ENCODE measurements at regions not wholly inside any gene's neighbourhood (a gene's known extent, or its start where the extent isn't known, plus 50 kb on each side); places are given as distances from the start of the nearest gene placed in this dataset.

DNA sequence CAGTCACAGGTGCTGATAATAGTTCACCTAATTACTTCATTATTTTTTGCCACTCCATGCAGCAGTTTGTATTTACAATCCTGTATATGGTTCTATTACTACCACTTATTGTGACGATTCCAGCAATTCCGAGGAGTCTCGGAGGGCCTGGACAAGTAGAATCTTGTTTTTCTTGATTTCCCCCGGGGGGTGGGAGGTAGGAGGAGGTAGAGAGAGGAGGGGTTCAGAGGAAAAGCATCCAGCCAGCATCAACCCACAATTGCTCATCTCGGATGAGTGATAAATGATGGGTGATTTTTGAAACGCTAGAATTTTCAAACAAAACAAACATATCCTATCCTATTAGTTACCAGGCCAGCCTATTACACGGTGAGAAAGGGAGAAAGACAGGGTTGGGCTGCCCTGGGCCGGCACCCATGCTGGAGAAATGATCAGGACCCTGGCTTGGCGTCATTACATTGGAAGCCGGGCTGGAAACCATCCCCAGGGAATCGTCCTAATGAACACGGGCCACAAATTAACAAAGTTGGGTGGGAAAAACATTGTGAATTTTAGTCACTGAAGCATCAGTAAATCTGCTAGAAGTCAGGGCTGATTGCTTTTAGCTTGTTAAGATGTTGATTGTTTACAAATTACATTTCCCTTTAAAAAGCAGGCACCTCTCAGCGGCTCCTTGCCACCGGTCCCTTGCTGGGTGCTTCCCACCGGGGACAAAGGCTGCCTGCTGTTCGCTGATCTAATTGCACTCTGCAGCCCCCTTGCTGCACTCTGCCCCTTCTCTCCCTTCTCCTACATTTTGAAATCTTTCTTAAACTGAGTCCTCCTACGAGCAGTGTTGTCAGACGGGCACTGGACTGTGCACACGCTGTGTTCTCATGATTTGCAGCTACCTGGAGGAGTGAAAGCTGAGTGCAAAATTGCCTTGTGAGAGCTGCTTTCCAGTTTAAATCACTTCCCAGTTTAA lies 95.5 kb downstream of the FAM204A start:
- DNase-seq (ENCODE audit: low read depth): no peak

DNA sequence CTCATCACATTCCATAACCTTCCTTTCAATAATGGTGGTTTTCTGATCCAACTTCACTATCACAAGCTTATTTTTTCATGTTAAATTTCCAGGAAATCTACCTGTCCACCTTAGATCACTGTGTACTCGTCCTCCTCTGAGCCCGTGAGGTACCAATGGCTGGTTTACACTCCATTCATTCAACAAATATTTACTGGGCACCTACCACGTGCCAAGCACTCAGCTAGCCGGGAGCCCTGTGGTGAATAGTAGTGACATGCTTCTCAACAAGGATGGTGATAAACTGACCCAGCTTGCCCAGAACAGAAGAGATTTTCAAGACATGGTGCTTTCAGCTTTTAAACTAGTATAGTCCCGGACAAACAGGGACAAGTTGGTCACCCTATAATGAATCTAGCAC lies 98.2 kb downstream of the FAM204A start:
- no peak for DNase-seq (ENCODE audit: low read depth)

DNA sequence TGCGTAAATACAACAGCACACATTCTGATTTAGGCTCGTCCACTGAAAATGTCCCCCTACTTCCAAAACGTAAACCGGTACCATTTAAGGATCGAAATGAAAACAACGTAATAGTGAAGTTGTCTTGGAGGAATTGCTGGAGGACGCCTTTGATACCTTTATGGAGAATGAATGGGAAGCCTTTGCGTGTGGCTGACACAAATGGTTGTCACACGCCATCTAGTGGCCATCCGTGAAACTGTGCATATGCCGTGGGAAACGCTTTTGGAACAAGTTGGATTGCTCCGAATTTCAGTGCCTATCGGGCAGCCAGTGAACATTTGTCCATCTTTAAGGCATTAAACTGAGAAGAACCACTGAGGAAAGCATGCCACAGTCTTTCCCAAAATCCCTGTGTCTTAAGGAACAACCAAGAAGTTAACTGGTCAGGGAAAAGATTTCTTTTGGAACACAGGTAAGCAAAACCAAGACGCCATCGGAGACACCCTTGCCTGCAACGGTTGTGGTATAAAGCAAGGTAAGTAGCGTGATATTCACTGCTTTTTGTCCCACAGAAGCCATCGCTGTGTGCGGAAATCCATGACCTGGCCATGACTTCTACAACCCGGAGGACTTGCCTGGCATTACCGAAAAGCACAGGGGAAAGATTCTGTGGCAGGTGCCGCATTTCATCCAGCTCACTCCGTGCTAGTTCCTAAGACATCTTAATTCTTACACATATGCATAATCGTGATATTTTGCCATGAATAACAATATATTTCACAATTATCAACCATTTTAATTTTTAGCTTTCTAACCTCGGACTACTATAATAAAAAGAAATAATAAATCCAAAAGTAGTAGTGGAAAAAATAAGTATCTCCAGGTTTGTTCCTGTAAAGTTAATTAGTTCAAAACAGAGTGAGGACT lies 100.6 kb downstream of the FAM204A start:
- peak; percentile 50 for DNase-seq (ENCODE audit: low read depth)

DNA sequence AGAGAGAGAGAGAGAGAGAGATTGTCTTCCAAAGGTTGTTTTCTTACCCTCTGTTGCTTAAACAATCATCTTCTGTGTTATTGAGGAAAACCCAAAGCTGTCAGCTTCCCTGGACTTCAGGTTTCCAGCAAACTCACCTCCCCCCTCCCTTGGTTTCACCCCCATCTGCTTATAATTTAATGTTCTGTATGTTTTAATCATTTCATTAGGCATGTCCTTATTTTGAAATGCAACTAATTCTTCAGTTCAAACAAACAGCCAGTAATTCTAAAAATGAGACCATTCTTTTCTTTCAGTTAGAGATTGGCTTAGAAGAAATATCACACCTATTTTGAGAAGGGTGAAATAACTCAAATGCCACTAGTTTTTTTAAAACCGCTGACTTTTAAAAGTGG lies 102.9 kb downstream of the FAM204A start:
- no peak for DNase-seq (ENCODE audit: low read depth)

DNA sequence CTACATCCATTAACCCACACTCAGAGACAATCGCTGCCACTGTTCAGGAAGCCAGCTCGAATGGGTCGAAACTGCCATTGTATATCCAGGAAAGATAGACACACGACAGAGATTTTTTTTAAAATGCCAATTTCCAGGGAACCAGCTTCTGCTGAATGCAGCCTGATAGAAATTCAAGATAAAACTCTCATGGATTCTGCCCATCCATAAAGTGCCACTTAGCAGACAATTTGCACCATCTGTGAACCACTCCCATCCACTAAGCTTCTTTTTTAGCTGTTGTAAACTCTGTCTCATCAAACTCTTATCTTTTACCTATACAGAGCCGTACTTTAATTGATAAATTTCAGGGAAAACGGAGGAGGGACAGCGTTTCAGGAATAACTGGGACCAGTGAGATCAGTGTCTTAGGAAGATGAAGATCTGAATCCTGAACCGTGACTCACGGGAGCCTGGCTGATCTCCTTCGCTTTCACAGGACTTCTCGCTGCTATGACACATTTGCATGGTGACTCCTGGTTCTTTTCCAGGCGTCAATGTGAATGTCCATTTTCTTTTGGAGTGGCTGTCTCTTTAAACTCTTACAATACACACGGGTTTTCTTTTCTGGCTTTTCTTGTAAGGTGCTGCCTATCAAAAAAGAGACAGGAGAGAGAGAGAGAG lies 103.4 kb downstream of the FAM204A start:
- DNase-seq (ENCODE audit: low read depth): no peak

DNA sequence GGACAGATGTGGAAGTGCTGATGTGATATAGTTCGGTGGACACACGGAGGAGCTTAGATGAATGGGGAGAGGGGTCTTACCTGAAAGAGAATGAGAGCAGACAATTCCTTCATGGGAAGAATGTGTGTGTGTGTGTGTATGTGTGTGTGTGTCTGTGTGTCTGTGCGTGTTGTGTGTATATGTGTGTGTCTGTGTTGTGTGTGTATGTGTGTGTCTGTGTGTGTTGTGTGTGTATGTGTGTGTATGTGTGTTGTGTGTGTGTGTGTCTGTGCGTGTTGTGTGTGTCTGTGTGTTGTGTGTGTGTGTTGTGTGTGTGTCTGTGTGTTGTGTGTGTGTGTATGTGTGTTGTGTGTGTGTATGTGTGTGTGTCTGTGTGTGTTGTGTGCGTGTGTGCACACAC lies 104.2 kb downstream of the FAM204A start:
- DNase-seq (ENCODE audit: low read depth): no peak

DNA sequence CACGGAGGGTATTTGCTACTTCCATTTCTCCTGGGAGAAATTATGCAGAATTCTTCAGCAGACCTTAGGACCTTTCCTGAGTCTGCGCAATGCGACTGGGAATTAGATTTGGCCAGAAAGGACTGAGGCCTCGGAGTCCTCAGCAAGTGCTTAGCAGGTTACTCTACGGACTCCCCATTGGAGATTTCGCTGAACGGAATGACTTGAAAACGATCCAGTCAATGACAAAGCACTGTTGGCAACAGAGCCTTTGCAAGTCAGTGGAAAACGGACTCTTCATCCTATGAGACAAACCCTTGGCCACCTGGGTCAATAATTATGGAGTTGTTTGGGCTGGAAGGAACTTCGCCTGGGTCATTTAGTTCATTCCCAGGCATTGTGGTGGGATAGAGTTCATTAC lies 107.4 kb downstream of the FAM204A start:
- DNase-seq (ENCODE audit: low read depth): no peak

DNA sequence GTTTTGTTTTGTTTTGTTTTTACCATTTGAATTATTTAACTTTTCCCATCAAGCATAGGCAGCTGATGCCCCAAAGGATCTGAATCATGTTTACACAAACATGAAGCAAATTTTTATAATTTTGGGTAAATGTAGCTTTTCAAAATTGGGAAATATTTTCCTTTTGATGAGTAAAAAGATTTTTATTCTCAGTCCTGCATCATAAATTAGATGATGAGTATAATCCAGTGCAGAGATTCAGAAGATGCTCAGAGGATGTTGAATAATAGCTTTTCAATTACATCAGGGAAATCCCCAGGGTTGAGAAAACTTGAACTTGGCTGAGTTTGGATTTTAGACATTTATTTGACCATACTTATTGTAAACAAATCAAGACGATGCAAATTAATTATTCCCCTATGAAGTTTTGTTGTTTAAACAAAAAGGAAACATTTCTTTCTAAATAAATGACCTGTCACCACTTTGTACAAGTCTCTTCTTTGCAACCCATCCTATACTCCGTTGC lies 121.7 kb downstream of the FAM204A start:
- no peak for DNase-seq (ENCODE audit: low read depth)

DNA sequence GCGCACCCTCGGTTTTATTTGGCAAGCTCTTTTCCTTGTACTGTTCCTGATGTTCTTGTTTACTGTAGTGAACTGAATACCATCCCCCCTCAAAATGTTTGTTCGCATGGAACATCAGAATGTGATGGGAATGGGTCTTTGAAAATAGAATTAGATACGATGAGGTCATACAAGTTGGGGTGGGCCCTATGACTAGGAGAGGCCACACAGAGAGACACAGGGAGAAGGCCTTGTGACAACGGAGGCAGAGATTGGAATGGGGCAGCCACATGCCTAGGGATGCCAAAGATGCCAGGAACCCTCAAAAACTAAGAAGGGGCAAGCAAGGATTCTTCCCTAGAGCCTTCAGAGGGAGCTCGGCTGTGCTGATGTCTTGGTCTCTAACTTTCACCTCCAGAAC lies 123.6 kb downstream of the FAM204A start:
- no peak for DNase-seq (ENCODE audit: low read depth)

DNA sequence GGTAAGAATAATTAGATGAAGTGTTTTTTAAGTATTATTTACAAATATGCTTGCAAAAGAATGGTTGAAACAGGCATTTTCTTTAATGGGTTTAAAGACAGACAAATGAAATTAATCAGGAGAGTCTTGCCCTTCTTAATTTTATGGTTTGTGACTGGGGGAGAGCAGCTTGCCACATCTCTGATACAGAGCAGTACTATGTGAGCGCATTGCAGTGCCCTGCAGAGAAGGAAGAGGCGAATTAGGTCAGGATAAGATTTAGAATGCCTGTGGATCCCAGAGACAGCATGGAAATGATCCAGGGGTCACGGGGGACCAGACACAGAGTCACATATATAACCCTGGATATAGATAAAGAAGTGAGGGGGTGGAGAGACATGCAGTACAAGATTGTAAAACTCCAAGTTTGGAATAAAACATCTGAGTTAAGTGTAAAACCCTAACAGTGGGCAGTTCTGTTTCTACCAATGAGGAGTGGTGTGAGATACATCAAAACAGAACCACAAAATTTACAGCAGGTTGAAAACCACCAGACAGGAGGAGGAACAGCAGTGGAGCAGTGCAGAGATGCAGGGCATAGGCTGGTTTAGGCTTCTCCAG lies 125.5 kb downstream of the FAM204A start:
- no peak for DNase-seq (ENCODE audit: low read depth)

DNA sequence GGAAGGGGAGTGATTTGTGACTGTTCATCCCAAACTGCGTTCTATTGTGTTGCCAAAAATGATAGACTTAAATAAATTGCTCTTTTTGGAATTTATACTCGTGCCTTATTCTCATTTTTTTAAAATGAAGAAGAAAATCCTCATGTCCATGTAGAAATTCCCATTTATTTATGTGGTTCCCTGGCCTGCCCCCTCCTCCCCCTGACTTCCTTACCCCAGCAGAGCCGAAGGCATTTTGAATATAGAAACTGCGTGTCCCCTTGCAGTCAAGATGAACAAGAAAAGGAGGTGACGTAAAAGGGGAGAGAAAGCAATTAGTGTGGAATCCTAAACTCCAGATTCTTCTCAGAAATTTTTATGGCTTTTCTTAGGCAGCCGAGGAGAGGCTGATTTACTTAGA lies 126.1 kb downstream of the FAM204A start:
- no peak for DNase-seq (ENCODE audit: low read depth)

DNA sequence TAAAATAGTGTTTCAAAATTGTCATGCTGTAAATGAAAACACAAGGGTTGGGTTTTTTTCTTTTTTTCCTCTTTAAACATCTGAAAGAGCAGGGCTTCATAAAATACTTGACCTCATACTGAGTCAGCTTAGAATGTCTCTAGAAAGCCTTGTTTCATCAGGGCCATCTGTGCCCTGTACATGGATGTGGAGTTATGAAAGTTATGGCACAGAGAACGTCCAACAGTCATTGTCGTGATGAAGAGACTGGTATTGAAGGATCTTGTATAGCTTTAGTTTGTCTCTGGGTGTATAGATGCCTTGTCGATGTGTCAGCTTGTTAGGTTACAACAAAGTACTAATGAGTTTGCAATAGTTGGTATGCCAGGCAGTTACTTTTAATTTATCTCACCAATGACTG lies 127.3 kb downstream of the FAM204A start:
- DNase-seq (ENCODE audit: low read depth): no peak

DNA sequence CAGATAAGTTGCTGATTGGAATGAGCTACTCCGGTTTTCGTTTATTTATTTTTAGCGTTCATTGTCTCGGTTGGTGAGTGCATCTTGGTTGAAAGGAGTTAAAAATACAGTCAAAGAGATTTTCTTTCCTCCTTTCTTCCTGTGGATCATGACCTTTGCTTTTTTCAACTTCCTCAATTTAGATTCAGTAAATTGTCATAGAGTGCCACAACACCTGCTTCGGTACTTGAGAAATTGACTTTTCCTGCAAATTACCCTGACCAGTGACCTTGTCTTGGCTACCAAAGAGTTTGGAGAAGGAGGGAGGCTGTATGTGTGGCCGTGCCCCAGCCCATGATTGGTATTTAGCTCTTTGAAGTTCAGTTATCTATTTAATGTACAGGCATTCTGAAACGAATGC lies 128.7 kb downstream of the FAM204A start:
- DNase-seq (ENCODE audit: low read depth): no peak

DNA sequence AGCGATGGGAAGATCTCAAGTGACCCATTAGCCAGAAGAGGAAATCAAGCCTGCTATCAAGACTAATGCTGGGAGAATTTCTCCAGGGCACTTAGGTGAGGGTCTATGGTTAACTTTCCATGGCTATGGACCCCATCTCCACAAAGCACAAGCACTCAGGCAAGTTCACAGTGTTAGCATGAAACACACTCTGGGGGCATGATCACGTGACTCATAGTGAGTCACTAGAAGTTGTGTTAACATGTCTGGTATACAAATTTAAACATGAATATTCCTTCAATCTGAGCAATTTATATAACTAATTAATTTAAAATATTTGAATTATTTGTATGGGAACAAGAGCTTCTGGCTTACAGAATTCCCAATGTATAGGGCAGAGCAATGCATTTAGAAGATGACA lies 131.8 kb downstream of the FAM204A start:
- no peak for DNase-seq (ENCODE audit: low read depth)

DNA sequence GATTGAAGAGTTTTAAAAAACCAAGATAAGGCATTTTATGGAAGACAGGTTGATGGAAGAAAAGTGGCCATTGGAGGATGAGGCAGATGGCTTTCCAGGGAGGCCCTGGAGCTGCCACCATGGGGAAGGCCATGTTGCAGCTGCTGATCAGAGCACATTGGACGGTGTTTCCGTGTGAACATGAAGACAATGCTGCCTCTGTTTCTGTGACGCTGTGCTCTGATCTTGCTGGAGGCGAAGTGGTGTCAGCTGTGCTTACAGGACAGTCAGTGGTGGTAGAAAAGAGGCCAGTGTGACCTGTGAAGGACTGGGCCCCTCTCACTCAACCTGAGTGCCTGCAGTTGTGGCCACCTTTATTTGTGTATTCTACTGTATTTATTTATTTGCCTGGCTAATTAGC lies 132.9 kb downstream of the FAM204A start:
- no peak for DNase-seq (ENCODE audit: low read depth)

DNA sequence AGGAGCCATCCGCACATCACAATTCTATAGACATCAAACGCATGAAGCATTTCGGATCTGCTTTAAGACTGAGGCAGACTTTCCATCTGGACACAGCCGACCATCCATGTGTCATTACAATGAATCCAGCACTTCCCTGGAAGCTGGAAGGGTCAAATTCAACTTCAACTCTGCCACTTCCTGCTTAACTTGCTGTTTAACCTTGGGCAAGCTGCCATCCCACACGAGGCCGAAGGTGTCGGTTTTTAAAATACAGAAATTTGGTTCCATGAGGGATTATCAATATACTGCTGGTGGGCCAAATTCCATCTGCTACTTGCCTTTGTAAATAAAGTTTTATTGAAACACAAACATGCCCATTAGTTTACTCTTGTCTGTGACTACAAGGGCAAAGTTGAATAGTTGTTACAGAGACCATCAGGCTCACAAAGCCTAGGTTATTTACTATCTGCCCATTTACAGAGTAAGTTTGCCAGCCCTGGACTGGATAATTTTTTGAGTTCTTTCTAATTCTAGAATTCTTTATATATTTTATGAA lies 134.6 kb downstream of the FAM204A start:
- no peak for DNase-seq (ENCODE audit: low read depth)

DNA sequence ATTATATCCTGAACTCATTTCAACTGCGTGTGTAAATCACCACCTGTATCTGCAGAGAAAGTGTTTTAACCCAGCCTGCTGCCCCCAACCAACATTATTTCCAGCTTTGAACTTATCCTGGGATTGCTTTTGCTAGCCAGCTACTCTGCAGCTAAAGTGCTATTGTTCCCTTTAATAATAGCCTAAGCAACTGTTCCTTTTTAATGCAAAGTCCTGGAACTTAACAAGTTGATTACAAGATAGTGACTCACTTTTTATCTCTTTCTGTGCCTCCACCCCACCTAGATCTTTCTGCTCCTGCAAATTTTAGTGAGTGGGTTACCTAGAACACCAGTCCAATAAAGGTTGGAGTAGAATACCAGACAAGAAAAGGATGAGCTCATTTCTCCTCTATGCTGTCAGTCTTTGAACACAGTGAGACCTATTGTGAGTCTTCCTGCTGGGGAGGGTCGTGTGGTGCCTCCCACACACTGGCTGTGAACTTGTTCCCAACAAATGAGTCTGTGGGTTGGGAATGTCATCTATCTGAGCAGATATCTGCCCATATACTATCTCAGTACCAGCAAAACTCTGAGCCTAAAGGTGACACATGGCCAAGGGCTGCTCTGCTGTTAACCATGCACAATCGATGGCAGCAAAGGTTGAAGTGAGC lies 137.7 kb downstream of the FAM204A start:
- no peak for DNase-seq (ENCODE audit: low read depth)

DNA sequence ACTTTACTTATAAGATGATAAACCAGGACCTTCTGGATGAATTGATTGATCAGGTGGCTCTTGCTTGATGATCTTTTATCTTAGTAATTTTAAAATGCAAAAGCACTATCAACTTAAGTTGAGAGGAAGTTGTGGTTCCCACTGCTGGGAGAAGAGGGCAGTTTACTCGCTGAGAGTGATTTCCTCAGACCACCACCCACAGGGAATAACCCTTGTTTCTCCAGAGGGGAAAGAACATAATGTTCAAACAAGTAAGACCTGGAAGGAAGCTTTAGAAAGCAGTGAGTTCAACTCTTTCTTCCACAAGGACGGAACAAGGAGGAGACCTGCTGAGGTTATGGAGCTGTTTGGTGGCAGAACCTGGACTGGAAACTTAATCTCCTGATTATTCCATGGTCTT lies 138.7 kb downstream of the FAM204A start:
- DNase-seq (ENCODE audit: low read depth): no peak

DNA sequence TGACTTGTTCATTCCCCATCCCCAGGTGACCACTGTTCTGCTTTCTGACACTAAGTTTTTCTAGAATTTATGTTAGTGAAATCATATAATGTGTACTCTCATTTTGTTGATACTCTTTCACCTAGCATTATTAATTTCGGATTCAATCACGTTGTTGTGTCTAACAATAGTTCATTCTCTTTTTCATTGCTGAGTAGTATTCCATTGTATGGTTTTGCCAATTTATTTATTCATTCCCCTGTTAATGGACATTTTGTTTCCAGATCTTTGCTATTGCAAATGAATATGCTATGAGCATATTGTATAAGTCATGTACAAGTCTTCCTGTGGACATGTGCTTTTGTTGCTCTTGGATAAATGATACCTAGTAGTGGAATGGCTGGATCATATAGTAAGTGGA lies 146.4 kb downstream of the FAM204A start:
- DNase-seq (ENCODE audit: low read depth): no peak

DNA sequence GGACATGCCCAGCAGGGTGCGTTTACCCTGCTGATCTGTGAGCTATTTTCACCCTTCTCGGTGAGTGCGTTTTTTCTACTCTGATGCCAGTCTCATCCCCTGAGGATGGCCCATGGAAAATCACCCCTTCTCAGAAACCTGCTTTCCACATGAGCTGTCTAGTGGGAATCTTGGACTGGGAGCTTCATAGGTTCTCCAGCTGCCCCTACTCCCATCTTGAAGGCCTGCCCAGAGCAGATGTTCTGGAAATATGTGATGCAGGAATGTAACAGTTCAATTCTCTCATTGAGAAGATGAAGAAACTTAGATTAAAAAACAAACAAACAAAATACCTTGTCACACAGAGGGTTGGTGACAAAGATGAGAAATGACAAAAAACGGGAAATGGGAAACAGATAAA lies 146.9 kb upstream of the RAB11FIP2 start:
- no peak for DNase-seq (ENCODE audit: low read depth)

DNA sequence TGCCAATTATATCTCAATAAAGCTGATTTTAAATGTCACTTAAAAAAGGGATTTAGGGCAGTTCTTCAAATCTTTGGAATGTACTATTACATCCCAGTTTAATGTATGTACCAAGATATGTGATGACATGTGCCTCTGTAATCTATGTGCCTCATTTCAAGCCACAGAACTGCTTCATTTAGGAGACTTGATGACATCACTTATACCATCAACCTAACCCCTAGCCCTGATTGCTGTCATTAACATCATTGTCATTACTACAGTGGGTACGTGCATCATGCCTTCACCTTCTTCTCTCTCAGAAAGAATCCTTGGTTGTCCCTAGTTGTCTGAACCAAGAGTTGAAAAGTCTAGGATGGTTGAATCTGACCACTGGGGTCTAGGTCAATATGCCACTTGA lies 134.3 kb upstream of the RAB11FIP2 start:
- no peak for DNase-seq (ENCODE audit: low read depth)

Measured in stimulated activated CD8-positive, alpha-beta memory T cell treated with anti-CD3 and anti-CD28 coated beads, Interleukin-7, amount 100 ng/mL, for 24 hours (primary cell).